HG03139 (cell line): ENCODE measurements at regions not wholly inside any gene's neighbourhood (a gene's known extent, or its start where the extent isn't known, plus 50 kb on each side); places are given as distances from the start of the nearest gene placed in this dataset.
A peak's percentile ranks its signal among the peaks of the same experiment; 100 is the strongest.
"Not testable (repeated sequence)": the region's sequence is repeated elsewhere in the genome, so short reads cannot be mapped to it uniquely, and the experiment has no call there.

Experiments
- ATAC-seq: cut with Tn5 transposase; IDR thresholded peaks from one replicate; pipeline ENCODE4 v1.9.1; 2021; ENCODE audit not compliant: unreplicated experiment

DNA sequence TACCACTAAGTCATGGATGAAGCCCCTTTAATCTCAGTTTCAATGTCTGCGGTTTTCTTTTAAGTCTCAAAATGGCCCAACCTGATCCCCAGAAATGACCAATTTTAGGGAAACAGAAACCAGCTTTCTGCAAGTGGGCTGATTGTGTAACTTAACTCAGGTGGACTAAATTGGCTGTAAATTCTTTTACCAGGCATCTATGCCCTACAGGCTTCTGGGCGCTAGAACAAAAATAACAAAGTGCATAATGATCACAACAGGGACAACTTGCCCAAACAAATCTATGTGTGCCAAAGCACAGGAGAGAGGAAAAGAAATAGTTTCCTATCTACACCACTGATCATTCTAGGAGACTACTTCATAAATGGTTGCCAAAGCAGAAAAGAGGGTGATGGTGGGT lies 112.3 kb upstream of the SETBP1 start:
- ATAC-seq = no peak

GRCh38 chr18:44568986-44569385 lies 111.7 kb upstream of the SETBP1 start:
- ATAC-seq = no peak

GRCh38 chr18:44569391-44570055 lies 111.2 kb upstream of the SETBP1 start:
- ATAC-seq = no peak

DNA sequence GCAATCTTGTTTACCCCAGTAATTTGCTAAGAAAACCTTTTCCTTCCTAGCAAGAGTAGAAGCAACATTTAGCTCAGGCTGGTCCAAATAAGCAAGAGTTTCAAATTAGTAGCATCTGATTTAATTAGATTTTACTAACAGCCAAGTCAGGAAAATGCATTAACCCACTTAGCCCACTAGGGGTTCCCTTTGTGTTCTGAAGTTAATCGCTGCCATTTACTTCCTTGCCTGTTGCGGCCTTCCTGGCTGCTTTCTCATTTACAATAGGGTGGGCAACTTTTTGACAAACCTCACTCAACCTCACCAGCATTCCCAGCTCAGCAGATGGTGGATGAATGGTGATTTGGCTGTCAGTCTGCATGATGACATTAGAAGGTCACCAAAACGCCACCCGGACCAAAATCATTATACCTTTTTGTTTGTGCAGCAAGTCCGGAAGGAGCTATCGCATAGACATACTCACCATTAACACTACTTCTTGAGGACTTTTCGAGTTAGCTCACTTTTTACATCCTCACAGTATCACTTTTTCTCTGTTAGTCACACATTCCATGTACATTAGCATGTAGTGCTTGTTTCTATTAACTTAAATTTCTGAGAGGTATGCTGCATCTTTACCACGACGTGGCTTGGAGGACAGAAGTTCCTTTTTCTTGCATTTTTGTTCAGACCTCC lies 101.5 kb upstream of the SETBP1 start:
- ATAC-seq = peak; percentile 65

DNA sequence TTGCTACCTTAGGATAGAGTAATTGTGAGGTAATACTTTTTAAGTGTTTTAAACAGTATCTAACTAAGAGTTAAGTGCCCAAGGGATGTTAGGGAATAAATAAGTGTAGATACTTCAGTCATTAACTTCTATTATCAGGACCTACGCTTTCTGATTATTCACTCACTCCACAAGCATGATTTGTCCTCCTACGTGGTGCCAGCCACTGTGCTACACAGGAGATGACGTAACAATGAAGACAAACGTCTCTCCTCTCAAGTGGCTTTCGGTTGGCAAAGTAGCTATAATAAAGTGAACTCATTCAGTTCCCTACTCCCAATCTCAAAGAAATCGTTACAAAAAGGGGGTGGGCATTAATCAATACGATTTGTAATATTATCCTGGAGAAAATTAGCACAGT lies 100.9 kb upstream of the SETBP1 start:
- no peak for ATAC-seq

GRCh38 chr18:44580159-44580558 lies 100.5 kb upstream of the SETBP1 start:
- ATAC-seq = no peak

DNA sequence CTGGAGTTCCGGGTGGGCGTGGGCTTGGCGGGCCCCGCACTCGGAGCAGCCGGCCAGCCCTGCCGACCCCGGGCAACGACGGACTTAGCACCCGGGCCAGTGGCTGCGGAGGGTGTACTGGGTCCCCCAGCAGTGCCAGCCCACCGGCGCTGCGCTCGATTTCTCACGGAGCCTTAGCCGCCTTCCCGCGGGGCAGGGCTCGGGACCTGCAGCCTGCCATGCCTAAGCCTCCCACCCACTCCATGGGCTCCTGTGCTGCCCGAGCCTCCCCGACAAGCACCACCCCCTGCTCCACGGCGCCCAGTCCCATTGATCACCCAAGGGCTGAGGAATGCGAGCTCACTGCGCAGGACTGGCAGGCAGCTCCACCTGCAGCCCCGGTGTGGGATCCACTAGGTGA lies 99.9 kb upstream of the SETBP1 start:
- not testable (repeated sequence) for ATAC-seq

DNA sequence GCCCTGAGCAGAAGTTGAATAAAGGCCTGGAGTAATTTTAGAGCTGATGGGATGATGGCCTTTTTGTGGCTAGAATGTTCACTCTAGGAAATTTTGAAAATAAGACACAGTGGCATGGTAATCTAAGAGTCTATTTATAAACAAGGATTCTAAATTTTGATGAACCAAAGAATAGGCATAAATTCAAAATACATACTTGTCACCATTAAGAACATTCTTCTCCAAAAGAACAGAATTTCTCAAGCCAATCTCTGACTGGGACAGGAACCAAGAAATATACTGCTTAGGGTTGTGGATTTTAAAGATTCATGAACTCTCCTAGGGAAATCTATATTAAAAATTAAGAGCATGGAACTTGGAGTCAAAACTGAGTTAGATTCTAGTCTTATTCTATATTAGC lies 98.2 kb upstream of the SETBP1 start:
- no peak for ATAC-seq

GRCh38 chr18:44584900-44585299 lies 95.8 kb upstream of the SETBP1 start:
- ATAC-seq = no peak

GRCh38 chr18:44586782-44587524 lies 93.7 kb upstream of the SETBP1 start:
- no peak for ATAC-seq

- no peak for ATAC-seq
These were observed 92.2 kb upstream of the SETBP1 start for GRCh38 chr18:44588508-44588907.

- no peak for ATAC-seq
These were observed 90.9 kb upstream of the SETBP1 start for GRCh38 chr18:44589693-44590355.

GRCh38 chr18:44590956-44591670 lies 89.6 kb upstream of the SETBP1 start:
- ATAC-seq = no peak

DNA sequence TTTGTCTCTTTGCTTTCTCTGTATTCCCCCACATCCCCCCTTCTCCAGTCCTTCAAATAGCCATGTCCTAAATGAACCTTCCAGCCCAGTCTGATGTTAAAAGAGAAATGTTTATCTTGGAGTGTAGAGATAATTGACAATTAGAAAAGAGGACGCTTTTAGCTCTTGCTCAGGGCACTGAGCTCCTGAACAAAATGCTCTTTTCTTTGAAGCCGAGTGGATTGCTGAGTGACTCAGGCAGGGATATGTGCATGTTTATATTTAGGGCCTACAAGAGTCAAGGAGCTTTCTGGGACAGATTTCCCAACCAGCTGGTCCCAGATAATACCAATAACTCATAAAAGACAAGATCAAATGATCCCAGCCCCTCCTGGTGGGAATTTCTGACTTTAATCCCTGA lies 88.0 kb upstream of the SETBP1 start:
- ATAC-seq = no peak

DNA sequence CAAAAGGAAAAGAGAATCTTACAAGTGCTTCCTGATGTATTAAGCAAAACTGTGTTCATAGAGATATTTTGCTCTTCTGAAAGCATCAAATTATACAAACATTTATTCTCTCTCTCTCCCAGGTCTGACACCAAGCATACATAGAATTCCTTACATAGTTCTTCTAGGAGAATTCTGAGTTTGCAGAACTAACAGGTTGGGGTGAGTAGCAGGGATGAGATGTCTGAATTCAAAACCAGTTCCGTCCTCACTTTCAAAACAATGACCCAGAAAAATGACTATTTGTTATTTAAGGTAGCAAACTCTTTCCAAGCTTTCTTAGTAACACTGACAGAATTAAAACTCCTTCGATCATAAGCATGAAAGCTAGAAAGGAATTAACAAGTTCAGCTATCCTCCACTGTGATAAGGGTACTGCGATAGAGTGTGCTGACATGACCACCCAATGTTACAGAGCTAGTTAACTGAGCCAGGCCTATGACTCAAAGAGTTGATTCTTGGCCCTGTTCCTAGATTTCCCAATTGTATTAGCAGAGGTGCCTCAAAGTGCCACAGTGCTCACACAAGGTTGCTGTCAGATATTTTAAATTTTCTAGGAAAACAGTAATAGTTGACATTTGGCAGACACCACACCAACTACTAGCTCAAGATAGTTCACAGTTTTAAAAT lies 85.8 kb upstream of the SETBP1 start:
- no peak for ATAC-seq

- ATAC-seq = no peak
These were observed 82.9 kb upstream of the SETBP1 start for GRCh38 chr18:44597797-44598196.

DNA sequence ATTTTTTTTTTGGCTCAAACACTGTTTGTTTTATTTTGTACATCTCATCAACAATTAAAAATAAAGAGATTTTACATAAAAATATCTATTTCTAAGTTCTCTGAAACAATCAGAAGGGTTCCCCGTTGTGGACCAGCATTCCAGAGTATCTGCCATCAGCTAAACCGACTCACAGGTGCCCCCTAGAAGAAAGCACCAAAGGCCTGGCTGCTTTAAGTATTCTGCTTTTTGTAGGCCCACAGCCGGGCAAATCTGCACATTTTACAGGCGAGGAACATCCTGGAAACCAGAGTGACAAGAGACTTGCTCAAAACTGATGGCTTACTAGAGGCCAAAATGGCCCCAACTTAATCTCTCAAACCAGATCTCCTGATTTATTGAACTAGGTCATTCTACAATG lies 82.2 kb upstream of the SETBP1 start:
- ATAC-seq = no peak

GRCh38 chr18:44599412-44599811 lies 81.3 kb upstream of the SETBP1 start:
- no peak for ATAC-seq

DNA sequence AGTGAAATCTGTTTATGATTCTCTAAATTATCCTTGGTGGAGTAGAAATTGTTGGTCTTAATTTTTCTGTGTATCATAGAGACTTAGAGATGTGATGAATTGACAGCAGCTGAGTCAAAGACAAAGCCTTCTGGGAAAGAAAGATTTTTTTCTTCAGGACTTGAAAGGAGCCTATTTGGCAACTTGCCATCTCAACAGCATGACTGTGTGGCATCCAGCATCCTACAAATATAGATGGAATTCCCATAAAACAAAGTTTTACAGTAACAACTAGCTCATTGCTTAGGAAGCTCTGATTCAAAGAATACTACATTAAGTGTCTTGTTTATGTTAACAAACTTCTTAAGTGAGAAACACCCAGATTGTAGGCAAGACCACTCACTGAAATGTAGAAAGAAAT lies 79.2 kb upstream of the SETBP1 start:
- no peak for ATAC-seq

DNA sequence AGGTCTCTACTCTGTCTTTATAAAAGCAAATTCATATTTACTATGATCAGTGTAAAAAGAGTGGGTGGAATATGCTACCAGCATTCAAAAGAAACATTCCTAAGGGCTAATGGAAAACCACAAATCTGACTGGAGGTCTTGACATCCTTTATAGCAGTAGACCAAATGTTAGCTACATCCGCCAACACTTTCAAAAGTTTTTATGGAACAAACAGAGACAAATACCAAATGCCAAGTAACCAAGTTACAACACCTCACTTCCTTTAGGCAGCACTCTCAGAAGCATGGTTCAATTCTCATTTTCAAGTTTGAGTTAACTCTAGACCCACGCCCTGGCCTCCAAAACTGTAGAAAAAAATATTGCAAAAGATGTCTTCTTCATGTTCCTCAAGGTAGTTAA lies 78.3 kb upstream of the SETBP1 start:
- ATAC-seq = no peak

DNA sequence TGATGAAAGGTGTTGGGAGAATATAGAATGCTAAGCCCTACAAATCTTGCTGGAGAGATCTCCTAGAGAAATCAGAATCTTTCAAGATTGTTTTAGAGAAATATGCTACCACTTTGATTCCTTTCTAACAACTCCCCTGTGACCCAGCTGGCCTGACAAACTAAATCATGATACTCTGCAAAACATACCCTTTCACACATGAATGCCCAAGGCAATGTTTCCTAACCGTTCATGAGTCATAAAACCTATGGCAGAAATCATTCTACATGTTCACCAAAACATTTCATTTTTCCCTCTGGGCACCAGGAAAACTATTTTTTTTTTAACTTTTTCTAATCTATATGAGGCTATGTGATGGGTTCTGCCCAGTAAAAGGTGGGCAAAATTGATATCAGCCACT lies 77.8 kb upstream of the SETBP1 start:
- ATAC-seq = no peak
